Stimulated activated effector memory CD8-positive, alpha-beta T cell treated with anti-CD3 and anti-CD28 coated beads, Interleukin-12 subunit alpha, Interleukin-12 subunit beta, amount 100 ng/mL, for 72 hours (primary cell): ENCODE measurements at regions not wholly inside any gene's neighbourhood (a gene's known extent, or its start where the extent isn't known, plus 50 kb on each side); places are given as distances from the start of the nearest gene placed in this dataset.
A peak's percentile ranks its signal among the peaks of the same experiment; 100 is the strongest.

Experiments used
- ATAC-seq: fragments of 150-1000 bp; cut with Tn5 transposase; 2 replicates; pipeline ENCODE4 v1.10.0; 2021
- DNase-seq, 2 donors: peaks; one replicate each; pipeline ENCODE4 v3.0.0; 2021 to 2022; ENCODE audit warnings: low spot score in 2 of 2
- H3K27ac Mint-ChIP-seq: one replicate; pipeline ENCODE4 v1.8.0; 2022; ENCODE audit warnings: mild to moderate bottlenecking, mixed read lengths
- H3K36me3 Mint-ChIP-seq: one replicate; pipeline ENCODE4 v1.8.0; 2022; ENCODE audit warnings: mild to moderate bottlenecking, mixed read lengths
- H3K4me1 Mint-ChIP-seq: one replicate; pipeline ENCODE4 v1.8.0; 2022; ENCODE audit warnings: mixed read lengths
- H3K4me3 Mint-ChIP-seq: one replicate; pipeline ENCODE4 v1.8.0; 2022; ENCODE audit warnings: mild to moderate bottlenecking, mixed read lengths
- H3K9me3 Mint-ChIP-seq: one replicate; pipeline ENCODE4 v1.8.0; 2022; ENCODE audit warnings: mixed read lengths

GRCh38 chr16:85998171-85998867 lies 99.4 kb downstream of the IRF8 start:
- H3K27ac Mint-ChIP-seq = no peak overlapping the region
- DNase-seq = no peak
- peaks cover 14% of the 10 kb centered on the region for H3K4me1 Mint-ChIP-seq
- H3K9me3 Mint-ChIP-seq = no peaks in the 10 kb centered on the region
- no peaks in the 10 kb centered on the region for H3K36me3 Mint-ChIP-seq
- no peak overlapping the region for H3K4me3 Mint-ChIP-seq
- no peak for ATAC-seq

- ATAC-seq (peak; percentile 85), DNase-seq (no peak)
- no peaks in the 10 kb centered on the region for H3K36me3 Mint-ChIP-seq
- H3K4me3 Mint-ChIP-seq = no peak overlapping the region
- no peaks in the 10 kb centered on the region for H3K9me3 Mint-ChIP-seq
- H3K4me1 Mint-ChIP-seq = peaks cover 14% of the 10 kb centered on the region
- no peak overlapping the region for H3K27ac Mint-ChIP-seq
Measured at GRCh38 chr16:85998868-85999729, 100.1 kb downstream of the IRF8 start.

- Mint-ChIP-seq H3K27ac (no peak overlapping the region), H3K36me3 (no peaks in the 10 kb centered on the region), H3K4me3 (no peak overlapping the region), H3K4me1 (peaks cover 14% of the 10 kb centered on the region), H3K9me3 (no peaks in the 10 kb centered on the region)
- ATAC-seq (no peak), DNase-seq (no peak)
Measured at GRCh38 chr16:85999778-86000177, 100.8 kb downstream of the IRF8 start.

GRCh38 chr16:86002178-86002900 lies 103.4 kb downstream of the IRF8 start:
- Mint-ChIP-seq H3K27ac (no peak overlapping the region), H3K9me3 (no peaks in the 10 kb centered on the region), H3K4me1 (peaks cover 11% of the 10 kb centered on the region), H3K36me3 (no peaks in the 10 kb centered on the region), H3K4me3 (no peak overlapping the region)
- no peak for ATAC-seq
- DNase-seq = no peak

- DNase-seq (no peak), ATAC-seq (no peak)
- no peaks in the 10 kb centered on the region for H3K36me3 Mint-ChIP-seq
- peaks cover 18% of the 10 kb centered on the region for H3K4me1 Mint-ChIP-seq
- H3K4me3 Mint-ChIP-seq = peak overlapping the region; percentile 10
- H3K9me3 Mint-ChIP-seq = no peaks in the 10 kb centered on the region
- H3K27ac Mint-ChIP-seq = no peak overlapping the region
Measured at GRCh38 chr16:86007524-86007923, 108.6 kb downstream of the IRF8 start.

- Mint-ChIP-seq H3K4me3 (no peak overlapping the region), H3K27ac (no peak overlapping the region), H3K4me1 (peaks cover 25% of the 10 kb centered on the region), H3K9me3 (peaks cover 4% of the 10 kb centered on the region), H3K36me3 (peaks cover 7% of the 10 kb centered on the region)
- DNase-seq (no peak), ATAC-seq (no peak)
Measured at GRCh38 chr16:86010680-86011141, 111.7 kb downstream of the IRF8 start.

GRCh38 chr16:86011532-86011931 lies 112.6 kb downstream of the IRF8 start:
- Mint-ChIP-seq H3K27ac (no peak overlapping the region), H3K4me1 (peaks cover 25% of the 10 kb centered on the region), H3K36me3 (peaks cover 7% of the 10 kb centered on the region), H3K9me3 (peaks cover 4% of the 10 kb centered on the region), H3K4me3 (no peak overlapping the region)
- DNase-seq (no peak), ATAC-seq (no peak)

- Mint-ChIP-seq H3K36me3 (peaks cover 7% of the 10 kb centered on the region), H3K4me1 (peaks cover 24% of the 10 kb centered on the region)
Measured at GRCh38 chr16:86012221-86012620, 113.3 kb downstream of the IRF8 start.

GRCh38 chr16:86013867-86014266 lies 114.9 kb downstream of the IRF8 start:
- DNase-seq (no peak), ATAC-seq (no peak)
- Mint-ChIP-seq H3K4me3 (no peak overlapping the region), H3K9me3 (peaks cover 4% of the 10 kb centered on the region), H3K4me1 (peaks cover 7% of the 10 kb centered on the region), H3K36me3 (peaks cover 7% of the 10 kb centered on the region), H3K27ac (no peak overlapping the region)

More at GRCh38 chr16:86012221-86012620, 113.3 kb downstream of the IRF8 start:
- no peak overlapping the region for H3K27ac Mint-ChIP-seq
- no peak overlapping the region for H3K4me3 Mint-ChIP-seq
- no peak for ATAC-seq
- no peak for DNase-seq
- H3K9me3 Mint-ChIP-seq = peaks cover 4% of the 10 kb centered on the region

GRCh38 chr16:86015606-86016005 lies 116.6 kb downstream of the IRF8 start:
- Mint-ChIP-seq H3K9me3 (peaks cover 9% of the 10 kb centered on the region), H3K4me3 (no peak overlapping the region), H3K4me1 (peaks cover 6% of the 10 kb centered on the region), H3K27ac (no peak overlapping the region), H3K36me3 (peaks cover 11% of the 10 kb centered on the region)
- no peak for ATAC-seq
- no peak for DNase-seq

GRCh38 chr16:86016201-86016965 lies 117.4 kb downstream of the IRF8 start:
- Mint-ChIP-seq H3K4me1 (peaks cover 6% of the 10 kb centered on the region), H3K27ac (no peak overlapping the region), H3K4me3 (no peak overlapping the region), H3K36me3 (peaks cover 11% of the 10 kb centered on the region), H3K9me3 (peaks cover 9% of the 10 kb centered on the region)
- no peak for ATAC-seq
- peak; percentile 14 to 57 for DNase-seq

GRCh38 chr16:86018071-86018470 lies 119.1 kb downstream of the IRF8 start:
- Mint-ChIP-seq H3K9me3 (peaks cover 9% of the 10 kb centered on the region), H3K4me1 (peaks cover 6% of the 10 kb centered on the region), H3K4me3 (no peak overlapping the region), H3K36me3 (peaks cover 11% of the 10 kb centered on the region), H3K27ac (no peak overlapping the region)
- no peak for DNase-seq
- ATAC-seq = no peak

GRCh38 chr16:86018487-86018886 lies 119.5 kb downstream of the IRF8 start:
- Mint-ChIP-seq H3K9me3 (peaks cover 9% of the 10 kb centered on the region), H3K4me1 (peaks cover 6% of the 10 kb centered on the region), H3K4me3 (no peak overlapping the region), H3K36me3 (peaks cover 11% of the 10 kb centered on the region), H3K27ac (no peak overlapping the region)
- ATAC-seq = no peak
- DNase-seq = no peak

GRCh38 chr16:86018941-86019340 lies 120.0 kb downstream of the IRF8 start:
- H3K9me3 Mint-ChIP-seq = peaks cover 10% of the 10 kb centered on the region
- no peak for DNase-seq
- peaks cover 2% of the 10 kb centered on the region for H3K4me1 Mint-ChIP-seq
- peaks cover 7% of the 10 kb centered on the region for H3K36me3 Mint-ChIP-seq
- no peak overlapping the region for H3K4me3 Mint-ChIP-seq
- ATAC-seq = no peak
- H3K27ac Mint-ChIP-seq = no peak overlapping the region
